Caco-2 (cell line): ENCODE measurements at regions not wholly inside any gene's neighbourhood (a gene's known extent, or its start where the extent isn't known, plus 50 kb on each side); places are given as distances from the start of the nearest gene placed in this dataset.

Source experiments
- BruUV-seq: library from RNA; stranded (reverse); fragments of 400-500 nt; replicated peaks from 2 replicates; lab custom pipeline; 2021; lab: Mats Ljungman, UMichigan
- CTCF ChIA-PET: fragments of 300-600 bp; sonication (Branson Sonifier 250); formaldehyde crosslinking; loops from one replicate; lab custom pipeline; 2022; ENCODE audit warnings: antibody characterized with exemption; lab: Charles Lee
- POLR2A ChIA-PET: fragments of 300-600 bp; sonication (Branson Sonifier 250); formaldehyde crosslinking; loops from one replicate; lab custom pipeline; 2022; ENCODE audit warnings: antibody characterized with exemption; lab: Charles Lee
- DNase-seq, 2 experiments: peaks; one replicate each; pipeline versions ENCODE4 v3.0.0 to v3.0.0-alpha.2; 2020 to 2022
- H3K27me3 ChIP-seq: replicated peaks from 2 replicates; pipeline ENCODE4 v1.6.0; 2011; ENCODE audit warnings: low read length; ENCODE audit not compliant: control insufficient read depth, insufficient read depth
- H3K36me3 ChIP-seq: 2 replicates; pipeline ENCODE4 v1.5.1; 2011; ENCODE audit warnings: low read length; ENCODE audit not compliant: control insufficient read depth, insufficient read depth
- H3K4me1 ChIP-seq: fragments of 250-450 bp; sonication (Bioruptor Pico); 2 replicates; pipeline ENCODE4 v1.5.1; 2020; ENCODE audit warnings: mild to moderate bottlenecking
- H3K4me3 ChIP-seq: 2 replicates; pipeline ENCODE4 v1.5.1; 2011; ENCODE audit warnings: low read depth, mild to moderate bottlenecking, control low read depth, low read length
- H3K9me3 ChIP-seq: fragments of 250-450 bp; sonication (Bioruptor Pico); 2 replicates; pipeline ENCODE4 v1.5.1; 2020; ENCODE audit warnings: mild to moderate bottlenecking, moderate library complexity
- H3K27ac Mint-ChIP-seq: one replicate; pipeline ENCODE4 v1.8.0; 2022; ENCODE audit warnings: mixed read lengths; ENCODE audit not compliant: unreplicated experiment
- H3K27me3 Mint-ChIP-seq: one replicate; pipeline ENCODE4 v1.8.0; 2022; ENCODE audit warnings: mixed read lengths; ENCODE audit not compliant: insufficient read depth, unreplicated experiment
- H3K36me3 Mint-ChIP-seq: one replicate; pipeline ENCODE4 v1.8.0; 2022; ENCODE audit warnings: mild to moderate bottlenecking, mixed read lengths; ENCODE audit not compliant: insufficient read depth, unreplicated experiment
- H3K4me1 Mint-ChIP-seq: one replicate; pipeline ENCODE4 v1.8.0; 2022; ENCODE audit warnings: low read depth, mixed read lengths; ENCODE audit not compliant: unreplicated experiment
- H3K4me3 Mint-ChIP-seq: one replicate; pipeline ENCODE4 v1.8.0; 2022; ENCODE audit warnings: mild to moderate bottlenecking, moderate library complexity, mixed read lengths; ENCODE audit not compliant: unreplicated experiment
- H3K9me3 Mint-ChIP-seq: one replicate; pipeline ENCODE4 v1.8.0; 2022; ENCODE audit warnings: mixed read lengths; ENCODE audit not compliant: unreplicated experiment
- CTCF ChIP-seq, 2 experiments: fragments of 200-600 bp in 1 of 2; IDR thresholded peaks; 1 replicate in 1 of 2; 2 replicates in 1 of 2; pipeline versions ENCODE4 v1.5.1 to v1.8.0; 2011 to 2022; ENCODE audit warnings: antibody characterized with exemption in 1 of 2, control low read depth in 1 of 2, inconsistent platforms in 1 of 2, low read depth in 1 of 2, low read length in 1 of 2, mild to moderate bottlenecking in 1 of 2, moderate library complexity in 1 of 2; ENCODE audit not compliant: insufficient read depth in 1 of 2, severe bottlenecking in 1 of 2, unreplicated experiment in 1 of 2
- intact Hi-C: fragments of 100-400 bp; cut with micrococcal nuclease; formaldehyde crosslinking; loops from one replicate; pipeline ENCODE4 v1.10.0; 2022; ENCODE audit not compliant: unreplicated experiment

- Histone ChIP-seq H3K27me3 (no peaks in the 10 kb centered on the region), H3K36me3 (no peaks in the 10 kb centered on the region; the same call in 1 of the 2 replicates), H3K4me3 (no peak overlapping the region), H3K4me1 (peaks cover 45% of the 10 kb centered on the region), H3K9me3 (no peaks in the 10 kb centered on the region)
- H3K4me3 Mint-ChIP-seq: peak overlapping the region; percentile 42
- DNase-seq: no peak
- H3K27me3 Mint-ChIP-seq: no peaks in the 10 kb centered on the region
- H3K9me3 Mint-ChIP-seq: no peaks in the 10 kb centered on the region
- BruUV-seq: no TSS peak
- TF ChIP-seq CTCF (IDR thresholded peaks at IDR 0.05; ENCODE audit: insufficient read depth in 1 of 2, low read depth in 1 of 2, low read length in 1 of 2, severe bottlenecking in 1 of 2, unreplicated experiment in 1 of 2): no peak
- intact Hi-C loops: no loop called here
- H3K4me1 Mint-ChIP-seq: peaks cover 40% of the 10 kb centered on the region
- H3K27ac Mint-ChIP-seq: peak overlapping the region; percentile 97
- CTCF ChIA-PET: no interaction called here
- H3K36me3 Mint-ChIP-seq: peaks cover 100% of the 10 kb centered on the region
- POLR2A ChIA-PET: interaction anchor here (0.6 kb wide), 1 partner anchor 168 kb away, joined by 4 read pairs; no protein-coding TSS in a partner anchor
Observed at GRCh38 chr9:110133059-110133458, 74.9 kb downstream of the C9orf152 start.

GRCh38 chr9:110133608-110134210 lies 74.2 kb downstream of the C9orf152 start:
- Mint-ChIP-seq H3K27ac (peak overlapping the region; percentile 97), H3K27me3 (no peaks in the 10 kb centered on the region), H3K9me3 (no peaks in the 10 kb centered on the region), H3K36me3 (peaks cover 100% of the 10 kb centered on the region), H3K4me3 (peak overlapping the region; percentile 42), H3K4me1 (peaks cover 35% of the 10 kb centered on the region)
- no peaks in the 10 kb centered on the region; the same call in 1 of the 2 replicates for H3K36me3 ChIP-seq
- H3K4me3 ChIP-seq: no peak overlapping the region
- peaks cover 45% of the 10 kb centered on the region for H3K4me1 ChIP-seq
- POLR2A ChIA-PET: interaction anchor here (0.6 kb wide), 2 partner anchors 44 to 169 kb away, joined by 4 to 5 read pairs; no protein-coding TSS in a partner anchor
- no TSS peak for BruUV-seq
- intact Hi-C loops: no loop called here
- DNase-seq: no peak
- H3K27me3 ChIP-seq: no peaks in the 10 kb centered on the region
- H3K9me3 ChIP-seq: no peaks in the 10 kb centered on the region
- no peak for TF ChIP-seq CTCF (IDR thresholded peaks at IDR 0.05; ENCODE audit: insufficient read depth in 1 of 2, low read depth in 1 of 2, low read length in 1 of 2, severe bottlenecking in 1 of 2, unreplicated experiment in 1 of 2)
- CTCF ChIA-PET: no interaction called here

GRCh38 chr9:110135846-110136245 lies 72.1 kb downstream of the C9orf152 start:
- Mint-ChIP-seq H3K27ac (no peak overlapping the region), H3K4me1 (peaks cover 35% of the 10 kb centered on the region), H3K36me3 (peaks cover 100% of the 10 kb centered on the region), H3K4me3 (no peak overlapping the region), H3K27me3 (no peaks in the 10 kb centered on the region), H3K9me3 (no peaks in the 10 kb centered on the region)
- no peak for DNase-seq
- ChIA-PET POLR2A (no interaction called here), CTCF (no interaction called here)
- H3K9me3 ChIP-seq: no peaks in the 10 kb centered on the region
- H3K4me1 ChIP-seq: peaks cover 28% of the 10 kb centered on the region
- no peak overlapping the region for H3K4me3 ChIP-seq
- TF ChIP-seq CTCF (IDR thresholded peaks at IDR 0.05; ENCODE audit: insufficient read depth in 1 of 2, low read depth in 1 of 2, low read length in 1 of 2, severe bottlenecking in 1 of 2, unreplicated experiment in 1 of 2): no peak
- BruUV-seq: no TSS peak
- intact Hi-C loops: no loop called here
- H3K27me3 ChIP-seq: no peaks in the 10 kb centered on the region
- H3K36me3 ChIP-seq: no peaks in the 10 kb centered on the region; the same call in 1 of the 2 replicates
